ENCODE measurements at regions not wholly inside any gene's neighbourhood (a gene's known extent, or its start where the extent isn't known, plus 50 kb on each side); places are given as distances from the start of the nearest gene placed in this dataset.
A peak's percentile ranks its signal among the peaks of the same experiment; 100 is the strongest.

DNA sequence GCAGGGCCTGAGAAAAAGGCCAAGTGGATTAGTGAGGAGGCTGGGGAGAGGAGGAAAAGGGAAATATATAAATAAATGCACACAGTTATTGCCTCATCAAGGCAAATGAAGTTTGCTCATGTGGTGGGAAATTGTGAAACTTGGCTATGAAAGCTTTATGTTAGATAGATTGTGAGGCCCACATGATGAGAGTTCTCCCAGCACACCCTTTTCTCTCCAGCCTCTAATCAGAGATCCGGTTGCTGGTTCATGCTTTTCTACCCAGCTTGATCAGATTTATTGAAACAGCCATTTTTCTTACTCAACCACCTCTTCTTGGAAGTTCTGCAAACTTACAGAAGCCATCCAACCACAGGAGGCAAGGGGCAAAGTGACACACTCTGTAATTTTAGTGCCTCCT, 125.8 kb upstream of the KLF4 start:
- ATAC-seq (ENCODE audit: low FRiP score in 2 of 2) (peak in 1 of 2 donors; percentile 30), DNase-seq (no peak)
- H3K4me1 ChIP-seq: peaks cover 0 to 10% (median 4%) of the 10 kb centered on the region in 4 donors
- TF ChIP-seq, protein P1, sequence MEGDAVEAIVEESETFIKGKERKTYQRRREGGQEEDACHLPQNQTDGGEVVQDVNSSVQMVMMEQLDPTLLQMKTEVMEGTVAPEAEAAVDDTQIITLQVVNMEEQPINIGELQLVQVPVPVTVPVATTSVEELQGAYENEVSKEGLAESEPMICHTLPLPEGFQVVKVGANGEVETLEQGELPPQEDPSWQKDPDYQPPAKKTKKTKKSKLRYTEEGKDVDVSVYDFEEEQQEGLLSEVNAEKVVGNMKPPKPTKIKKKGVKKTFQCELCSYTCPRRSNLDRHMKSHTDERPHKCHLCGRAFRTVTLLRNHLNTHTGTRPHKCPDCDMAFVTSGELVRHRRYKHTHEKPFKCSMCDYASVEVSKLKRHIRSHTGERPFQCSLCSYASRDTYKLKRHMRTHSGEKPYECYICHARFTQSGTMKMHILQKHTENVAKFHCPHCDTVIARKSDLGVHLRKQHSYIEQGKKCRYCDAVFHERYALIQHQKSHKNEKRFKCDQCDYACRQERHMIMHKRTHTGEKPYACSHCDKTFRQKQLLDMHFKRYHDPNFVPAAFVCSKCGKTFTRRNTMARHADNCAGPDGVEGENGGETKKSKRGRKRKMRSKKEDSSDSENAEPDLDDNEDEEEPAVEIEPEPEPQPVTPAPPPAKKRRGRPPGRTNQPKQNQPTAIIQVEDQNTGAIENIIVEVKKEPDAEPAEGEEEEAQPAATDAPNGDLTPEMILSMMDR (IDR thresholded peaks at IDR 0.05): no peak
- peak in 1 of 4 donors; percentile 10 for TF ChIP-seq POLR2A (IDR thresholded peaks at IDR 0.05)
- TF ChIP-seq POLR2AphosphoS5 (IDR thresholded peaks at IDR 0.05): no peak
- peak overlapping the region in 1 of 4 donors; percentile 31 for H3K27ac ChIP-seq
- H3K36me3 ChIP-seq: no peaks in the 10 kb centered on the region
- WGBS, 2 donors: 67 to 74% methylated on average over 1 of the region's 1 CpG
- no peaks in the 10 kb centered on the region for H3K27me3 ChIP-seq
- H3K9me3 ChIP-seq: no peaks in the 10 kb centered on the region
- H3K4me3 ChIP-seq: no peak overlapping the region

DNA sequence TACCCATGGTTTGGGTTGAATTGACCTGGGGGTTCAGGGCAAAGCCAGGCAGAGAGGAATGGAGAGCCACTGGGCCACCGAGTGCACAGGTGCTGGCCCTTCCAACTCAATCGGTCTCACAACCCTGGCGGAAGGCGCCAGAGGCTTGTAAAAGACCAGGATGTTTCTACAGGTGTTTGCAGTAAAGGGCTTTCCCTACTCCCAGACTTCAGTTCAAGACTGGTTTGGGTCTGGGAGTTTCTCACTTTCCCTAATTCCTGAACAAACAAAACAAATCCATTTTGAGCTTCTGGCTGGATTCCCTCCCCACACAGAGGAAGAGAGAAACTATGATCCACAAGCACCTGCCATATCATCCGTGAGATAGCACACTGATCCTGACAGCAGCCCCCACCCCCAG, 125.2 kb upstream of the KLF4 start:
- Histone ChIP-seq H3K4me1 (peaks cover 0 to 10% (median 4%) of the 10 kb centered on the region in 4 donors), H3K36me3 (no peaks in the 10 kb centered on the region), H3K27me3 (no peaks in the 10 kb centered on the region), H3K4me3 (no peak overlapping the region), H3K27ac (peak overlapping the region in 1 of 4 donors; percentile 31), H3K9me3 (no peaks in the 10 kb centered on the region)
- DNase-seq: no peak
- TF ChIP-seq POLR2A (IDR thresholded peaks at IDR 0.05): no peak
- no peak for TF ChIP-seq POLR2AphosphoS5 (IDR thresholded peaks at IDR 0.05)
- TF ChIP-seq, protein P1 (IDR thresholded peaks at IDR 0.05): no peak
- no peak for TF ChIP-seq EP300 (IDR thresholded peaks at IDR 0.05)
- ATAC-seq (ENCODE audit: low FRiP score in 2 of 2): no peak
- 83 to 88% methylated on average over 5 of the region's 5 CpGs for WGBS, 2 donors

DNA sequence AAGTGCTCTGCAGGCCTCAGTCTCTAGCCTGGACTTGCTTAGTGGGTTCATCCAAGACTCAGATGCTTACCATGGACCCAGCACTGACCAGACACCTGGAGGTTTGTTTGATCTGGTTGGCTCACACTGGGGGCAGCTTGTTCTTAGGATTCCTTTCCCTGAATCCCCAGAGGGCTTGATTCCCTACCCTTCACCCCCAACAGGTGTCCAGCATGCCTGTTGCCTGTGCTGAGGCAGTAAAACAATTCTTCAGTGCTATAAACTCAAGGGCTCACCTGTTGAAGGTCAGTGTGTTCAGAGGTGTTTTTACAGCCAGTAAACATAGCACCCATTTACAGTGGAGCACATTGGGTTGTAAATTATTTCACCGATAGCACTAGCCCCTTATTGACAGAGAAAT, 123.8 kb upstream of the KLF4 start:
- TF ChIP-seq POLR2A (IDR thresholded peaks at IDR 0.05) (no peak), EP300 (IDR thresholded peaks at IDR 0.05) (no peak), POLR2AphosphoS5 (IDR thresholded peaks at IDR 0.05) (no peak)
- TF ChIP-seq, protein P1 (IDR thresholded peaks at IDR 0.05): no peak
- no peak overlapping the region for H3K4me3 ChIP-seq
- no peak overlapping the region for H3K27ac ChIP-seq
- DNase-seq (no peak), ATAC-seq (ENCODE audit: low FRiP score in 2 of 2) (no peak)
- 45 to 91% methylated on average over 1 of the region's 1 CpG for WGBS, 2 donors
- H3K36me3 ChIP-seq: no peaks in the 10 kb centered on the region
- no peaks in the 10 kb centered on the region for H3K27me3 ChIP-seq
- H3K9me3 ChIP-seq: no peaks in the 10 kb centered on the region
- H3K4me1 ChIP-seq: peaks cover 0 to 10% (median 4%) of the 10 kb centered on the region in 4 donors

DNA sequence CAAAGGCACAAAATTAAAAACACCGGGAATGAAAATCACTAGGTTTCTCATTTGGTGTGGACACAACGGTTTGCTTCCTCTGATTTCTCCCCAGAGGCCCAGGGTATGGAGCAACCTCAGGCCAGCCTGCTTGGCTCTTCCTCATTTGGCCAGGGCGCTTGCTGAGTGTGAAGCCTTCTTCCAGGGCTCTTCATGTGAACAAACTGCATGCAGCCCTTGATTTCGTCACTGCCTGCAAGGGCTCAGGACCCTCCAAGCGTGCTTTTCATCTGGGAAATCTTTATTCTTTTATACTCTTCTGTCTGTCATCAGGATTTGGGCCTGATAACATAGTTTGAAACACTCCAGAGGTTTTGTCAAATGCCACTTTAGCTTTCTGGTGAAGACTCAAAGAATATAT, 122.6 kb upstream of the KLF4 start:
- ATAC-seq (ENCODE audit: low FRiP score in 2 of 2) (peak; percentile 80 to 93), DNase-seq (peak in 1 of 2 donors; percentile 81)
- no peaks in the 10 kb centered on the region for H3K9me3 ChIP-seq
- 58 to 66% methylated on average over 5 of the region's 5 CpGs for WGBS, 2 donors
- H3K27ac ChIP-seq: peak overlapping the region in 1 of 4 donors; percentile 25
- peaks cover 0 to 10% (median 4%) of the 10 kb centered on the region in 4 donors for H3K4me1 ChIP-seq
- TF ChIP-seq EP300 (IDR thresholded peaks at IDR 0.05): no peak
- TF ChIP-seq POLR2AphosphoS5 (IDR thresholded peaks at IDR 0.05): no peak
- TF ChIP-seq POLR2A (IDR thresholded peaks at IDR 0.05): no peak
- TF ChIP-seq, protein P1 (IDR thresholded peaks at IDR 0.05): no peak
- H3K4me3 ChIP-seq: no peak overlapping the region
- no peaks in the 10 kb centered on the region for H3K36me3 ChIP-seq
- H3K27me3 ChIP-seq: no peaks in the 10 kb centered on the region

DNA sequence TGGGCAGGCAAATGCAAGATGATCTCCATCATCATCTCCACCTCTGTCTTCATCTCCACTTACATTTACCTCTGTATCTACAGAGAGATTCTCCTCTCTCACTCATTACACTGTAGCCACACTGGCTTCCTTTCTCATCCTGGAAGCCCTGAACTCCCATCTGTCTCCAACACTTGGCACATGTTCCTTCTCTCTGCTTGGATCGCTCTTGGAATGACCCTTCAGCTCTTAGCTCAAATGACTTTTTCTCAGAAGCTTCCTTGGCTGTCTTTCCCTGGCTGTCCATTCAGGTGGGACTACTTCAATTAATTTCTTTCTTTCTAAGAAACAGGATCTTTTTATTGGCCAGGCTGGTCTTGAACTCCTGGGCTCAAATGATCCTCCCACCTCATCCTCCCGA, 120.0 kb upstream of the KLF4 start:
- no peaks in the 10 kb centered on the region for H3K27me3 ChIP-seq

More for the DNA sequence above, 120.0 kb upstream of the KLF4 start:
- no peak for DNase-seq
- Histone ChIP-seq H3K9me3 (no peaks in the 10 kb centered on the region), H3K36me3 (no peaks in the 10 kb centered on the region), H3K4me1 (peaks cover 0 to 5% (median 2%) of the 10 kb centered on the region in 4 donors), H3K4me3 (no peak overlapping the region), H3K27ac (no peak overlapping the region)
- TF ChIP-seq EP300 (IDR thresholded peaks at IDR 0.05): no peak
- TF ChIP-seq POLR2AphosphoS5 (IDR thresholded peaks at IDR 0.05): no peak
- TF ChIP-seq, protein P1 (IDR thresholded peaks at IDR 0.05): no peak
- no peak for TF ChIP-seq POLR2A (IDR thresholded peaks at IDR 0.05)
- ATAC-seq (ENCODE audit: low FRiP score in 2 of 2): no peak
- WGBS, 2 donors: 84 to 95% methylated on average over 2 of the region's 2 CpGs
